A673 (cell line): ENCODE measurements at regions not wholly inside any gene's neighbourhood (a gene's known extent, or its start where the extent isn't known, plus 50 kb on each side); places are given as distances from the start of the nearest gene placed in this dataset.

Experiments used
- BruUV-seq: library from RNA; stranded (reverse); fragments of 400-500 nt; replicated peaks from 2 replicates; lab custom pipeline; 2021; lab: Mats Ljungman, UMichigan
- CTCF ChIA-PET: fragments of 300-600 bp; sonication (Branson Sonifier 250); formaldehyde crosslinking; loops from one replicate; lab custom pipeline; 2022; ENCODE audit warnings: antibody characterized with exemption; lab: Charles Lee
- POLR2A ChIA-PET: fragments of 300-600 bp; sonication (Branson Sonifier 250); formaldehyde crosslinking; loops from one replicate; lab custom pipeline; 2022; ENCODE audit warnings: antibody characterized with exemption; ENCODE audit not compliant: low non-redundant PET; lab: Charles Lee
- DNase-seq: peaks from one replicate; pipeline ENCODE4 v3.0.0-alpha.2; 2015; ENCODE audit warnings: low spot score
- H3K27ac ChIP-seq: fragments of 200-600 bp; sonication (generic); 2 replicates; pipeline ENCODE4 v1.5.1; 2016; ENCODE audit warnings: mixed run types, low read depth, mild to moderate bottlenecking, mixed read lengths, antibody characterized with exemption, low read length; ENCODE audit not compliant: poor library complexity, severe bottlenecking
- H3K27me3 ChIP-seq: fragments of 200-600 bp; sonication (generic); replicated peaks from 2 replicates; pipeline ENCODE4 v1.6.1; 2017; ENCODE audit warnings: mixed run types, low read depth, mild to moderate bottlenecking, mixed read lengths, antibody characterized with exemption, low read length; ENCODE audit not compliant: insufficient read depth, poor library complexity
- H3K36me3 ChIP-seq: fragments of 200-600 bp; sonication (generic); 2 replicates; pipeline ENCODE4 v1.6.1; 2016; ENCODE audit warnings: mixed run types, mild to moderate bottlenecking, mixed read lengths, antibody characterized with exemption, low read length; ENCODE audit not compliant: insufficient read depth, poor library complexity, severe bottlenecking
- H3K4me1 ChIP-seq: fragments of 200-600 bp; sonication (generic); 2 replicates; pipeline ENCODE4 v1.6.1; 2017; ENCODE audit warnings: mixed run types, mild to moderate bottlenecking, mixed read lengths, antibody characterized with exemption, low read length; ENCODE audit not compliant: insufficient read depth, poor library complexity, severe bottlenecking
- H3K4me3 ChIP-seq: fragments of 200-600 bp; sonication (generic); 2 replicates; pipeline ENCODE4 v1.5.1; 2016; ENCODE audit warnings: low read depth, mixed run types, mild to moderate bottlenecking, mixed read lengths, low read length; ENCODE audit not compliant: poor library complexity, severe bottlenecking
- H3K9me3 ChIP-seq: fragments of 200-600 bp; sonication (generic); 2 replicates; pipeline ENCODE4 v1.6.1; 2016; ENCODE audit warnings: mixed run types, low read depth, mild to moderate bottlenecking, mixed read lengths, antibody characterized with exemption, low read length; ENCODE audit not compliant: poor library complexity, severe bottlenecking
- EZH2 ChIP-seq: fragments of 200-600 bp; sonication (generic); IDR thresholded peaks from 2 replicates; pipeline ENCODE4 v1.6.1; 2017; ENCODE audit warnings: borderline replicate concordance, low read depth, mild to moderate bottlenecking, mixed read lengths, antibody characterized with exemption, low read length; ENCODE audit not compliant: poor library complexity, severe bottlenecking
- intact Hi-C: fragments of 100-400 bp; cut with micrococcal nuclease; formaldehyde crosslinking; loops from one replicate; pipeline ENCODE4 v1.10.0; 2022; ENCODE audit not compliant: unreplicated experiment
- TF ChIP-seq, protein P1 (sequence below): fragments of 300-800, 200-600 bp; sonication (generic); conservative IDR thresholded peaks from 2 replicates; pipeline ENCODE4 v1.5.1; 2017; ENCODE audit warnings: low read depth, mild to moderate bottlenecking, antibody characterized with exemption, low read length, moderate library complexity, mixed read lengths

DNA sequence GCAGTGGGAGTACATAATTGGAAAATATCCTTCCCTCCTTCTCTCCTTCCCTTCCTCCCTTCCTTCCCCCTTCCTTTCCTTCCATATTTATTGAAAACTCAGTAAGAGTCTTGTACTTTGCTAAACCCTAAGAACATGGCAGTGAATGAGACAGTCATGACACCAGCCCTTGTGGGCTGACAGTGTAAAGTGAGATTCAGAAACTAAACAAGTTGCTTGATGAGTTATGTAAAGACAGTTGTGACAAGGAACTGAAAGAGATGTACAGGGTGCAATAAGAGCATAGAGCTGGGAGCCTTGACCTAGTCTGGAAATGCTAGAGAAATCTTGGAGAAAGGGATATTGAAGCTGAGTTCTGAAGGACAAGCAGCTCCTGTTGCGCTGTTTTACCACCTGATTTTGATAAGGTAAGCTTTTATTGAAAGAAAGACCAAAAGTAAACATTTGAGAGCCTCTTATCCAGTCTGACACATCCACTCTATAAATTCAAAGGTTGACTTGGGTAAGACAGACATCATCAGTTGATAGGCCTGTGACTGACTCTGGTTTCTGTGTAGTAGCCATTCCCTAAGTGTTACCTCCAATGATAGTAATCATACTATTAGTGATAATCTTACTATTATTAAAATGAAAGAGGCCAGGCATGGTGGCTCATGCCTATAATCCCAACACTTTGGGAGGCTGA is 66.5 kb upstream of the SKOR2 start:
- H3K27me3 ChIP-seq = peaks cover 64% of the 10 kb centered on the region
- POLR2A ChIA-PET = no interaction called here
- CTCF ChIA-PET = no interaction called here
- no peak overlapping the region for H3K4me3 ChIP-seq
- no peaks in the 10 kb centered on the region for H3K4me1 ChIP-seq
- no peak for TF ChIP-seq EZH2
- TF ChIP-seq, protein P1, sequence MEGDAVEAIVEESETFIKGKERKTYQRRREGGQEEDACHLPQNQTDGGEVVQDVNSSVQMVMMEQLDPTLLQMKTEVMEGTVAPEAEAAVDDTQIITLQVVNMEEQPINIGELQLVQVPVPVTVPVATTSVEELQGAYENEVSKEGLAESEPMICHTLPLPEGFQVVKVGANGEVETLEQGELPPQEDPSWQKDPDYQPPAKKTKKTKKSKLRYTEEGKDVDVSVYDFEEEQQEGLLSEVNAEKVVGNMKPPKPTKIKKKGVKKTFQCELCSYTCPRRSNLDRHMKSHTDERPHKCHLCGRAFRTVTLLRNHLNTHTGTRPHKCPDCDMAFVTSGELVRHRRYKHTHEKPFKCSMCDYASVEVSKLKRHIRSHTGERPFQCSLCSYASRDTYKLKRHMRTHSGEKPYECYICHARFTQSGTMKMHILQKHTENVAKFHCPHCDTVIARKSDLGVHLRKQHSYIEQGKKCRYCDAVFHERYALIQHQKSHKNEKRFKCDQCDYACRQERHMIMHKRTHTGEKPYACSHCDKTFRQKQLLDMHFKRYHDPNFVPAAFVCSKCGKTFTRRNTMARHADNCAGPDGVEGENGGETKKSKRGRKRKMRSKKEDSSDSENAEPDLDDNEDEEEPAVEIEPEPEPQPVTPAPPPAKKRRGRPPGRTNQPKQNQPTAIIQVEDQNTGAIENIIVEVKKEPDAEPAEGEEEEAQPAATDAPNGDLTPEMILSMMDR = no peak
- BruUV-seq = no TSS peak
- no peaks in the 10 kb centered on the region for H3K36me3 ChIP-seq
- no peak for DNase-seq
- intact Hi-C loops = no loop called here
- no peak overlapping the region for H3K27ac ChIP-seq
- no peaks in the 10 kb centered on the region for H3K9me3 ChIP-seq

DNA sequence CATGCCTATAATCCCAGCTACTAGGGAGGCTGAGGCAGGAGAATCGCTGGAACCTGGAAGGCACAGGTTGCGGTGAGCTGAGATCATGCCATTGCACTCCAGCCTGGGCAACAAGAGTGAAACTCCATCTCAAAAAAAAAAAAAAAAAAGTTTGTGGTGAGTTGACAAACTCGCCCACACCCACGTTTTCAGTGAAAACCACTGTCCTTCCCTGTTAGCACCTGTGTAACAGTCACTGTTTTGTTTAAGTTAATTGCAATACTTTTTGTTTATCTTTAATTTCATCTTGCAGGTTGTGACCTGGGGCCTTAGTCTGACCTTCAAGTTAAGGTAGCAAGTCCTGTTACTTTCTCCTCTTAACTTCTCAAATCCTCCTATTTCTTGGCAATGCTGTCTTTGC is 65.5 kb upstream of the SKOR2 start:
- Histone ChIP-seq H3K4me1 (no peaks in the 10 kb centered on the region), H3K27ac (no peak overlapping the region), H3K27me3 (peaks cover 69% of the 10 kb centered on the region), H3K4me3 (no peak overlapping the region), H3K9me3 (no peaks in the 10 kb centered on the region), H3K36me3 (no peaks in the 10 kb centered on the region)
- no peak for TF ChIP-seq EZH2
- TF ChIP-seq, protein P1 = no peak
- intact Hi-C loops = no loop called here
- no TSS peak for BruUV-seq
- CTCF ChIA-PET = no interaction called here
- POLR2A ChIA-PET = no interaction called here
- no peak for DNase-seq

GRCh38 chr18:47313901-47314300 is 62.4 kb upstream of the SKOR2 start:
- no TSS peak for BruUV-seq
- peaks cover 45% of the 10 kb centered on the region for H3K27me3 ChIP-seq
- intact Hi-C loops = no loop called here

More at GRCh38 chr18:47313901-47314300, 62.4 kb upstream of the SKOR2 start:
- Histone ChIP-seq H3K4me3 (no peak overlapping the region), H3K4me1 (no peaks in the 10 kb centered on the region), H3K9me3 (no peaks in the 10 kb centered on the region), H3K36me3 (no peaks in the 10 kb centered on the region), H3K27ac (no peak overlapping the region)
- POLR2A ChIA-PET = no interaction called here
- no peak for DNase-seq
- no peak for TF ChIP-seq EZH2
- TF ChIP-seq, protein P1 = no peak
- CTCF ChIA-PET = no interaction called here
